Spleen (tissue), 11 donors: ENCODE measurements at regions not wholly inside any gene's neighbourhood (a gene's known extent, or its start where the extent isn't known, plus 50 kb on each side); places are given as distances from the start of the nearest gene placed in this dataset.

Source experiments
- DNase-seq: peaks from one replicate; pipeline ENCODE4 v3.0.0-alpha.2; 2020
- H3K27ac ChIP-seq, 8 donors: fragments of 200-600 bp; sonication (generic) in 7 of 8; 1 replicate in 4 of 8; 2 replicates in 4 of 8; pipeline versions ENCODE4 v1.5.0 to v1.8.0; 2016 to 2021; ENCODE audit warnings: inconsistent platforms in 4 of 8, mild to moderate bottlenecking in 4 of 8, moderate library complexity in 1 of 8
- H3K27me3 ChIP-seq, 7 donors: fragments of 200-600 bp; sonication (generic) in 6 of 7; replicated peaks in 1 of 7; 1 replicate in 4 of 7; 2 replicates in 3 of 7; pipeline versions ENCODE4 v1.5.0 to v1.8.0; 2016 to 2021; ENCODE audit warnings: inconsistent platforms in 3 of 7, mild to moderate bottlenecking in 1 of 7
- H3K36me3 ChIP-seq, 6 donors: fragments of 200-600 bp; sonication (generic) in 5 of 6; 1 replicate in 4 of 6; 2 replicates in 2 of 6; pipeline versions ENCODE4 v1.5.0 to v1.8.0; 2016 to 2021; ENCODE audit warnings: inconsistent platforms in 2 of 6
- H3K4me1 ChIP-seq, 6 donors: fragments of 200-600 bp; sonication (generic) in 5 of 6; 1 replicate in 3 of 6; 2 replicates in 3 of 6; pipeline versions ENCODE4 v1.5.0 to v1.8.0; 2016 to 2021; ENCODE audit warnings: inconsistent platforms in 3 of 6
- H3K4me3 ChIP-seq, 8 donors: fragments of 200-600 bp; sonication (generic) in 7 of 8; 1 replicate in 4 of 8; 2 replicates in 4 of 8; pipeline versions ENCODE4 v1.5.0 to v1.8.0; 2016 to 2021; ENCODE audit warnings: inconsistent platforms in 4 of 8, mild to moderate bottlenecking in 4 of 8, moderate library complexity in 2 of 8
- H3K9me3 ChIP-seq, 8 donors: fragments of 200-600 bp; sonication (generic) in 7 of 8; 1 replicate in 4 of 8; 2 replicates in 4 of 8; pipeline versions ENCODE4 v1.5.0 to v1.8.0; 2016 to 2021; ENCODE audit warnings: inconsistent platforms in 4 of 8
- CTCF ChIP-seq, 11 experiments: fragments of 200-600 bp in 7 of 11; fragments of 450-650 bp in 4 of 11; sonication (generic) in 4 of 11; IDR thresholded peaks in 8 of 11; conservative IDR thresholded peaks in 3 of 11; 1 replicate in 7 of 11; 2 replicates in 4 of 11; pipeline versions ENCODE4 v1.4.0 to v1.8.0; 2016 to 2021; ENCODE audit warnings: antibody characterized with exemption in 11 of 11, inconsistent platforms in 4 of 11, mild to moderate bottlenecking in 1 of 11
- POLR2A ChIP-seq, 3 donors: fragments of 450-650 bp; IDR thresholded peaks; one replicate each; pipeline ENCODE4 v1.5.1; 2017; ENCODE audit warnings: antibody characterized with exemption in 3 of 3, mild to moderate bottlenecking in 1 of 3
- POLR2AphosphoS5 ChIP-seq, 3 donors: sonication (generic); formaldehyde crosslinking; IDR thresholded peaks; one replicate each; pipeline ENCODE4 v1.5.1; 2017; ENCODE audit warnings: antibody characterized with exemption in 3 of 3
- WGBS, 5 donors: extraction: QIAGEN DNeasy Blood & Tissue Kit in 3 of 5; methylation state at CpG; one replicate each; pipeline versions ENCODE4 v1.1.5 to v1.1.7; 2013 to 2018; 5-methylcytosine and 5-hydroxymethylcytosine counted together
- intact Hi-C: fragments of 100-400 bp; cut with DNase I; formaldehyde crosslinking; loops from one replicate; pipeline ENCODE4 v1.15.0; 2023; ENCODE audit warnings: low total_unique reads
- donor health status: healthy with polysubstance abuse.
- donor health status: DM: no; HTN: no; CAD: no; lungs with moderate emphysema.
- donor health status: DM: no; HTN: no; CAD: no.
- donor health status: Bipolar disorder and iron deficiency.
- donor health status: healthy.
- donor health status: DM: no; HTN: no; CAD: no.
- donor health status: DM: yes; HTN: yes; CAD: no.

GRCh38 chr21:38714039-38714817 lies 91.5 kb upstream of the ETS2 start:
- Histone ChIP-seq H3K36me3 (no peaks in the 10 kb centered on the region), H3K4me3 (no peak overlapping the region), H3K9me3 (no peaks in the 10 kb centered on the region), H3K4me1 (no peaks in the 10 kb centered on the region), H3K27me3 (no peaks in the 10 kb centered on the region), H3K27ac (no peak overlapping the region)
- intact Hi-C loops = no loop called here
- WGBS, 5 donors = 72 to 81% (median 80%) methylated on average over 4 of the region's 4 CpGs
- no peak for TF ChIP-seq CTCF (IDR thresholded peaks at IDR 0.05 in 8 of 11, conservative IDR thresholded peaks at IDR 0.05 in 3 of 11)
- no peak for DNase-seq

GRCh38 chr21:38714999-38715398 lies 90.7 kb upstream of the ETS2 start:
- intact Hi-C loops = no loop called here
- TF ChIP-seq POLR2A (IDR thresholded peaks at IDR 0.05) (no peak), CTCF (IDR thresholded peaks at IDR 0.05 in 8 of 11, conservative IDR thresholded peaks at IDR 0.05 in 3 of 11) (no peak), POLR2AphosphoS5 (IDR thresholded peaks at IDR 0.05) (no peak)
- WGBS, 5 donors = 56 to 85% (median 77%) methylated on average over 5 of the region's 5 CpGs
- no peak overlapping the region for H3K27ac ChIP-seq
- no peak overlapping the region for H3K4me3 ChIP-seq
- no peaks in the 10 kb centered on the region for H3K36me3 ChIP-seq
- DNase-seq = no peak
- no peaks in the 10 kb centered on the region for H3K4me1 ChIP-seq
- no peaks in the 10 kb centered on the region for H3K27me3 ChIP-seq
- H3K9me3 ChIP-seq = no peaks in the 10 kb centered on the region

GRCh38 chr21:38716088-38716487 lies 89.6 kb upstream of the ETS2 start:
- H3K27me3 ChIP-seq = no peaks in the 10 kb centered on the region
- intact Hi-C loops = no loop called here
- TF ChIP-seq CTCF (IDR thresholded peaks at IDR 0.05 in 8 of 11, conservative IDR thresholded peaks at IDR 0.05 in 3 of 11) = no peak
- TF ChIP-seq POLR2AphosphoS5 (IDR thresholded peaks at IDR 0.05) = no peak
- TF ChIP-seq POLR2A (IDR thresholded peaks at IDR 0.05) = no peak
- no peak overlapping the region for H3K4me3 ChIP-seq
- 55 to 72% (median 67%) methylated on average over 2 of the region's 2 CpGs for WGBS, 5 donors
- no peaks in the 10 kb centered on the region for H3K36me3 ChIP-seq
- DNase-seq = no peak
- H3K27ac ChIP-seq = no peak overlapping the region
- H3K9me3 ChIP-seq = no peaks in the 10 kb centered on the region
- H3K4me1 ChIP-seq = no peaks in the 10 kb centered on the region

GRCh38 chr21:38716942-38717341 lies 88.8 kb upstream of the ETS2 start:
- DNase-seq = no peak
- H3K27me3 ChIP-seq = no peaks in the 10 kb centered on the region
- no peaks in the 10 kb centered on the region for H3K9me3 ChIP-seq
- no peaks in the 10 kb centered on the region for H3K4me1 ChIP-seq
- no peaks in the 10 kb centered on the region for H3K36me3 ChIP-seq
- WGBS, 5 donors = 93 to 100% (median 95%) methylated on average over 5 of the region's 5 CpGs
- H3K4me3 ChIP-seq = no peak overlapping the region
- no peak overlapping the region for H3K27ac ChIP-seq
- intact Hi-C loops = no loop called here
- TF ChIP-seq CTCF (IDR thresholded peaks at IDR 0.05 in 8 of 11, conservative IDR thresholded peaks at IDR 0.05 in 3 of 11) = no peak
- no peak for TF ChIP-seq POLR2A (IDR thresholded peaks at IDR 0.05)
- no peak for TF ChIP-seq POLR2AphosphoS5 (IDR thresholded peaks at IDR 0.05)
